PC-9 (cell line): ENCODE measurements at regions not wholly inside any gene's neighbourhood (a gene's known extent, or its start where the extent isn't known, plus 50 kb on each side); places are given as distances from the start of the nearest gene placed in this dataset.

Source experiments
- BruUV-seq: library from RNA; stranded (reverse); fragments of 400-500 nt; replicated peaks from 2 replicates; lab custom pipeline; 2021; lab: Mats Ljungman, UMichigan
- CTCF ChIA-PET: fragments of 300-600 bp; sonication (Branson Sonifier 250); formaldehyde crosslinking; loops from one replicate; lab custom pipeline; 2022; ENCODE audit warnings: antibody characterized with exemption; lab: Charles Lee
- POLR2A ChIA-PET: fragments of 300-600 bp; sonication (Branson Sonifier 250); formaldehyde crosslinking; loops from one replicate; lab custom pipeline; 2022; ENCODE audit warnings: antibody characterized with exemption; ENCODE audit not compliant: unreplicated experiment; lab: Charles Lee
- DNase-seq, 2 experiments: peaks; one replicate each; pipeline versions ENCODE4 v3.0.0 to v3.0.0-alpha.2; 2015 to 2022; ENCODE audit warnings: mixed read lengths in 1 of 2
- H2AFZ ChIP-seq: fragments of 200-600 bp; sonication (generic); 2 replicates; pipeline ENCODE4 v1.8.1; 2017; ENCODE audit warnings: antibody characterized with exemption
- H3F3A ChIP-seq: fragments of 200-600 bp; sonication (generic); 2 replicates; pipeline ENCODE4 v1.8.1; 2017; ENCODE audit warnings: antibody characterized with exemption, mild to moderate bottlenecking, low read depth; ENCODE audit not compliant: insufficient read depth
- H3K27ac ChIP-seq: fragments of 200-600 bp; sonication (generic); 2 replicates; pipeline ENCODE4 v1.6.1; 2016; ENCODE audit warnings: mixed run types
- H3K27me3 ChIP-seq: fragments of 200-600 bp; sonication (generic); 2 replicates; pipeline ENCODE4 v1.6.1; 2016; ENCODE audit warnings: low read depth, mixed run types; ENCODE audit not compliant: insufficient read depth
- H3K36me3 ChIP-seq: fragments of 200-600 bp; sonication (generic); 2 replicates; pipeline ENCODE4 v1.6.1; 2016; ENCODE audit warnings: low read depth, mixed run types
- H3K4me1 ChIP-seq: fragments of 200-600 bp; sonication (generic); replicated peaks from 2 replicates; pipeline ENCODE4 v1.6.1; 2016; ENCODE audit warnings: mixed run types; ENCODE audit not compliant: insufficient read depth
- H3K4me2 ChIP-seq: fragments of 200-600 bp; sonication (generic); 2 replicates; pipeline ENCODE4 v1.6.1; 2017; ENCODE audit warnings: mixed run types
- H3K4me3 ChIP-seq: fragments of 200-600 bp; sonication (generic); 2 replicates; pipeline ENCODE4 v1.6.1; 2016; ENCODE audit warnings: mixed run types
- H3K79me2 ChIP-seq: fragments of 200-600 bp; sonication (generic); 2 replicates; pipeline ENCODE4 v1.6.1; 2017; ENCODE audit warnings: low read depth, mixed run types
- H3K9me2 ChIP-seq: fragments of 200-600 bp; sonication (generic); 2 replicates; pipeline ENCODE4 v1.8.1; 2017; ENCODE audit warnings: mild to moderate bottlenecking; ENCODE audit not compliant: insufficient read depth
- H3K9me3 ChIP-seq: fragments of 200-600 bp; sonication (generic); 2 replicates; pipeline ENCODE4 v1.8.1; 2016; ENCODE audit warnings: low read depth; ENCODE audit not compliant: insufficient read depth
- H4K20me1 ChIP-seq: fragments of 200-600 bp; sonication (generic); 2 replicates; pipeline ENCODE4 v1.8.1; 2017; ENCODE audit not compliant: insufficient read depth
- CTCF ChIP-seq: fragments of 200-600 bp; sonication (generic); conservative IDR thresholded peaks from 2 replicates; pipeline ENCODE4 v1.6.1; 2017; ENCODE audit warnings: mixed run types, antibody characterized with exemption, mild to moderate bottlenecking, moderate library complexity
- EZH2 ChIP-seq: fragments of 200-600 bp; sonication (generic); IDR thresholded peaks from 2 replicates; pipeline ENCODE4 v1.8.0; 2017; ENCODE audit warnings: antibody characterized with exemption, low read depth
- intact Hi-C: fragments of 100-400 bp; cut with micrococcal nuclease; formaldehyde crosslinking; loops from one replicate; pipeline ENCODE4 v1.10.0; 2022; ENCODE audit not compliant: unreplicated experiment

DNA sequence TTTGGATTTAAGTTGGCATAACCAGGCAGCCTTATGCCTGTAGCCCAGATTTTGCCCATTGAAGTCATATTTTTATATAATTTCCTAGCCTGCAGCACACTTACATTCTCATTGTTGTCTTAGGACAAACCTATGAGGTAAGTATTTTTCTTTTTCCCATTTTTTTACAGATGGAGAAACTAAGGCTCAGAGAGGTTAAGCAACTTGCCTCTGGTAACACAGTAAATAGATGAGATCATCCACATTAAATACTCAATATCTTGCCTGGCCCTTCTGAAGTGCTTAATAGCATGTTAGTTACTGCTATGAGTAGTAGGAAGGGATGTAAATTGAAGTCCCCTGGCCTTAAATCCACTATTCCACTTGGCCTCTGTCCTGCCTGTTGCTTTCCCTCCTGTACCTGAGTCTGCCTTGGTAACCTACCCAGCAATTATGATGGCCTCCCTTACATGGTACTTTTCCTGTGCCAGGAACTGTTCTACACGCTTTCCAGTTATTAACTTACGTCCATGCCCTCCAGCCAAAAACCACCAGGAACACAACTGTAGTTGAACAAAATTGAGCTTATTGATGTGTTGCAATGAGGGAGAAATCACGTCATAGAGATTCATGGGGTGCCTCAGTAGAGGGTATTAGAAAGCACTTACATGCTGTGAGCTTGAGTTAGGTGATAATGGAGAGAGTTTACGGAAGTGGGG, 111.6 kb upstream of the FGGY start:
- Histone ChIP-seq H3K36me3 (no peaks in the 10 kb centered on the region), H3K9me2 (no peaks in the 10 kb centered on the region), H3K4me1 (no peaks in the 10 kb centered on the region), H3K27me3 (no peaks in the 10 kb centered on the region), H4K20me1 (no peaks in the 10 kb centered on the region), H2AFZ (no peak overlapping the region), H3K4me3 (no peak overlapping the region), H3F3A (no peaks in the 10 kb centered on the region), H3K9me3 (no peaks in the 10 kb centered on the region), H3K27ac (no peak overlapping the region), H3K79me2 (no peaks in the 10 kb centered on the region), H3K4me2 (no peak overlapping the region)
- BruUV-seq, result no TSS peak
- POLR2A ChIA-PET, result no interaction called here
- intact Hi-C loops, result no loop called here
- TF ChIP-seq EZH2 (no peak), CTCF (no peak)
- CTCF ChIA-PET, result no interaction called here
- DNase-seq, result no peak

DNA sequence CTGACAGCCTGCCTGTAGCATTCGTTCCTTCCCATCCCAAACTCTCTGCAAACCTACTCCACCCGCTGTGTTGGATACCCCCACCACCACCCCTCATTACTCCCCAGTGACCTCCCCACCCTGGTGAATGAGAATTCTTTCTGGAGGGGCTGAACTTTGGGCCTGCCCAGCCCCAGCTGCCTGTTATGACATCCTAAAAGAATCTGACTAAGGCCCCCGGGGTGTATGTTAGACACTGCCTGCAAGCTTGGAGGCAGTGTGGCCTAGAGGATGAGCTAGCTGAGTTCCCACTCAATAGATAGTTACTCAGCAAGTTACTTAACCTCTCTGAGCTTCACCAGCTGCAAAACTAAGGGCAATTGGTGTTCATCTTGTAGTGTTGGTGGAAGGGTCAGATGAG, 110.2 kb upstream of the FGGY start:
- no TSS peak for BruUV-seq
- TF ChIP-seq CTCF (no peak), EZH2 (no peak)
- intact Hi-C loops, result no loop called here
- no peaks in the 10 kb centered on the region for H3K79me2 ChIP-seq
- H3K9me3 ChIP-seq, result no peaks in the 10 kb centered on the region
- ChIA-PET CTCF (no interaction called here), POLR2A (interaction anchor here (0.5 kb wide), 1 partner anchor 1365 kb away, joined by 3 read pairs; no protein-coding TSS in a partner anchor)
- no peak overlapping the region for H3K4me2 ChIP-seq
- H3K27me3 ChIP-seq, result no peaks in the 10 kb centered on the region
- H3F3A ChIP-seq, result no peaks in the 10 kb centered on the region
- no peaks in the 10 kb centered on the region for H3K4me1 ChIP-seq
- no peaks in the 10 kb centered on the region for H3K36me3 ChIP-seq
- H3K27ac ChIP-seq, result no peak overlapping the region
- no peak overlapping the region for H3K4me3 ChIP-seq
- H2AFZ ChIP-seq, result no peak overlapping the region
- no peak for DNase-seq
- H3K9me2 ChIP-seq, result no peaks in the 10 kb centered on the region
- no peaks in the 10 kb centered on the region for H4K20me1 ChIP-seq

- H2AFZ ChIP-seq, result no peak overlapping the region
- POLR2A ChIA-PET, result no interaction called here
- no peak overlapping the region for H3K27ac ChIP-seq
Measured at GRCh38 chr1:59188413-59189213, 108.3 kb upstream of the FGGY start.

More at GRCh38 chr1:59188413-59189213, 108.3 kb upstream of the FGGY start:
- CTCF ChIA-PET, result no interaction called here
- no peak overlapping the region for H3K4me3 ChIP-seq
- peaks cover 3% of the 10 kb centered on the region; the same call in 1 of the 2 replicates for H3K9me3 ChIP-seq
- DNase-seq, result no peak
- TF ChIP-seq CTCF, result no peak
- TF ChIP-seq EZH2, result no peak
- H3K79me2 ChIP-seq, result no peaks in the 10 kb centered on the region
- H3K36me3 ChIP-seq, result no peaks in the 10 kb centered on the region
- no peaks in the 10 kb centered on the region for H3K27me3 ChIP-seq
- H4K20me1 ChIP-seq, result no peaks in the 10 kb centered on the region
- no peaks in the 10 kb centered on the region for H3K9me2 ChIP-seq
- no TSS peak for BruUV-seq
- H3F3A ChIP-seq, result no peaks in the 10 kb centered on the region
- intact Hi-C loops, result no loop called here
- no peak overlapping the region for H3K4me2 ChIP-seq
- no peaks in the 10 kb centered on the region for H3K4me1 ChIP-seq
